ENCODE measurements at regions not wholly inside any gene's neighbourhood (a gene's known extent, or its start where the extent isn't known, plus 50 kb on each side); places are given as distances from the start of the nearest gene placed in this dataset.
"Not testable (repeated sequence)": the region's sequence is repeated elsewhere in the genome, so short reads cannot be mapped to it uniquely, and the experiment has no call there.

GRCh38 chr6:76166297-76166696, 93.8 kb upstream of the IMPG1 start:
- POLR2A ChIA-PET: no interaction called here
- Mint-ChIP-seq H3K36me3 (peaks cover 0 to 9% (median 0%) of the 10 kb centered on the region in 3 donors), H3K4me3 (no peak overlapping the region), H3K9me3 (peaks cover 0 to 43% (median 15%) of the 10 kb centered on the region in 9 donors), H3K27me3 (peaks cover 0 to 3% (median 0%) of the 10 kb centered on the region in 5 donors), H3K27ac (no peak overlapping the region), H3K4me1 (no peaks in the 10 kb centered on the region)
- peak in 1 of 10 donors; percentile 54 for DNase-seq
- ATAC-seq: no peak

GRCh38 chr6:76165471-76166221, 93.2 kb upstream of the IMPG1 start:
- H3K4me3 Mint-ChIP-seq: no peak overlapping the region
- H3K9me3 Mint-ChIP-seq: peaks cover under 1 to 43% (median 17%) of the 10 kb centered on the region in 9 donors
- H3K4me1 Mint-ChIP-seq: no peaks in the 10 kb centered on the region
- no peak overlapping the region for H3K27ac Mint-ChIP-seq
- H3K36me3 Mint-ChIP-seq: peaks cover 0 to 9% (median 0%) of the 10 kb centered on the region in 3 donors
- DNase-seq: no peak
- peaks cover 0 to 3% (median 0%) of the 10 kb centered on the region in 5 donors for H3K27me3 Mint-ChIP-seq
- POLR2A ChIA-PET: no interaction called here
- ATAC-seq: no peak

GRCh38 chr6:76162811-76163210, 90.3 kb upstream of the IMPG1 start:
- no peaks in the 10 kb centered on the region for H3K4me1 Mint-ChIP-seq
- no peak overlapping the region for H3K27ac Mint-ChIP-seq
- H3K36me3 Mint-ChIP-seq: peaks cover 0 to 17% (median 0%) of the 10 kb centered on the region in 3 donors
- ATAC-seq (no peak), DNase-seq (no peak)
- H3K4me3 Mint-ChIP-seq: no peak overlapping the region
- POLR2A ChIA-PET: no interaction called here
- peaks cover 8 to 44% (median 27%) of the 10 kb centered on the region in 9 donors for H3K9me3 Mint-ChIP-seq
- peaks cover 0 to 3% (median 0%) of the 10 kb centered on the region in 5 donors for H3K27me3 Mint-ChIP-seq

GRCh38 chr6:76157800-76158199, 85.3 kb upstream of the IMPG1 start:
- H3K27me3 Mint-ChIP-seq, DNase-seq, H3K27ac Mint-ChIP-seq, POLR2A ChIA-PET, H3K4me3 Mint-ChIP-seq, H3K4me1 Mint-ChIP-seq, ATAC-seq, H3K36me3 Mint-ChIP-seq: not testable (repeated sequence)
- H3K9me3 Mint-ChIP-seq: peaks cover 11 to 44% (median 28%) of the 10 kb centered on the region in 9 donors

GRCh38 chr6:76135481-76135880, 63.0 kb upstream of the IMPG1 start:
- Mint-ChIP-seq H3K36me3 (peaks cover 0 to under 1% (median 0%) of the 10 kb centered on the region in 3 donors), H3K9me3 (peaks cover under 1 to 27% (median 7%) of the 10 kb centered on the region in 9 donors), H3K27me3 (no peaks in the 10 kb centered on the region), H3K27ac (no peak overlapping the region), H3K4me3 (no peak overlapping the region), H3K4me1 (no peaks in the 10 kb centered on the region)
- ATAC-seq (no peak), DNase-seq (no peak)
- POLR2A ChIA-PET: no interaction called here

GRCh38 chr6:76134651-76135050, 62.2 kb upstream of the IMPG1 start:
- H3K9me3 Mint-ChIP-seq: peaks cover 0 to 28% (median 6%) of the 10 kb centered on the region in 9 donors
- H3K4me1 Mint-ChIP-seq: no peaks in the 10 kb centered on the region
- no peak overlapping the region for H3K27ac Mint-ChIP-seq
- H3K27me3 Mint-ChIP-seq: no peaks in the 10 kb centered on the region
- ATAC-seq: no peak
- DNase-seq: no peak
- H3K36me3 Mint-ChIP-seq: peaks cover 0 to 6% (median 0%) of the 10 kb centered on the region in 3 donors
- POLR2A ChIA-PET: no interaction called here
- H3K4me3 Mint-ChIP-seq: no peak overlapping the region

GRCh38 chr6:76124018-76124417, 51.6 kb upstream of the IMPG1 start:
- POLR2A ChIA-PET: no interaction called here
- peaks cover 0 to 2% (median 0%) of the 10 kb centered on the region in 3 donors for H3K36me3 Mint-ChIP-seq
- no peaks in the 10 kb centered on the region for H3K4me1 Mint-ChIP-seq
- no peaks in the 10 kb centered on the region for H3K27me3 Mint-ChIP-seq
- no peak overlapping the region for H3K4me3 Mint-ChIP-seq
- H3K27ac Mint-ChIP-seq: no peak overlapping the region
- ATAC-seq: no peak
- DNase-seq: no peak
- H3K9me3 Mint-ChIP-seq: peaks cover 0 to 27% (median 5%) of the 10 kb centered on the region in 9 donors

Data from naive thymus-derived CD8-positive, alpha-beta T cell (primary cell).